Panc1 (cell line): ENCODE measurements at regions not wholly inside any gene's neighbourhood (a gene's known extent, or its start where the extent isn't known, plus 50 kb on each side); places are given as distances from the start of the nearest gene placed in this dataset.

Source experiments
- ATAC-seq: fragments of 200-7000 bp; cut with Tn5 transposase; 2 replicates; pipeline ENCODE4 v1.9.1; 2020; ENCODE audit warnings: mild to moderate bottlenecking, moderate library complexity
- BruUV-seq: library from RNA; stranded (reverse); fragments of 400-500 nt; replicated peaks from 2 replicates; lab custom pipeline; 2021; lab: Mats Ljungman, UMichigan
- CTCF ChIA-PET: fragments of 300-600 bp; sonication (Branson Sonifier 250); formaldehyde crosslinking; loops from one replicate; lab custom pipeline; 2022; ENCODE audit warnings: antibody characterized with exemption; lab: Charles Lee
- POLR2A ChIA-PET: fragments of 300-600 bp; sonication (Branson Sonifier 250); formaldehyde crosslinking; loops from one replicate; lab custom pipeline; 2022; ENCODE audit warnings: antibody characterized with exemption; lab: Charles Lee
- DNase-seq: peaks from one replicate; pipeline ENCODE4 v3.0.0-alpha.2; 2010; ENCODE audit warnings: low read depth, low spot score
- H3K27ac ChIP-seq: 2 replicates; pipeline ENCODE4 v1.5.1; 2011; ENCODE audit warnings: mild to moderate bottlenecking, low read length, inconsistent platforms
- H3K27me3 ChIP-seq: fragments of 200-500 bp; sonication (Bioruptor generic); 2 replicates; pipeline ENCODE4 v1.6.0; 2014; ENCODE audit warnings: low read length, inconsistent platforms; ENCODE audit not compliant: control insufficient read depth, insufficient read depth
- H3K36me3 ChIP-seq: fragments of 200-500 bp; sonication (Bioruptor generic); 2 replicates; pipeline ENCODE4 v1.5.1; 2014; ENCODE audit warnings: inconsistent platforms, mild to moderate bottlenecking, low read length, moderate library complexity; ENCODE audit not compliant: control insufficient read depth, insufficient read depth
- H3K4me1 ChIP-seq: 2 replicates; pipeline ENCODE4 v1.5.1; 2011; ENCODE audit warnings: inconsistent platforms, mild to moderate bottlenecking, low read length, moderate library complexity; ENCODE audit not compliant: control insufficient read depth, insufficient read depth
- H3K4me3 ChIP-seq, 2 experiments: 2 replicates each; pipeline ENCODE4 v1.5.1; 2011 to 2012; ENCODE audit warnings: low read depth in 2 of 2, low read length in 2 of 2, mild to moderate bottlenecking in 2 of 2, inconsistent platforms in 1 of 2, moderate library complexity in 1 of 2
- H3K9me3 ChIP-seq: fragments of 200-500 bp; sonication (Bioruptor generic); 2 replicates; pipeline ENCODE4 v1.5.1; 2014; ENCODE audit warnings: low read depth, mild to moderate bottlenecking, inconsistent platforms, low read length, moderate library complexity; ENCODE audit not compliant: control insufficient read depth, insufficient read depth
- CTCF ChIP-seq: fragments of 450-650 bp; IDR thresholded peaks from 2 replicates; pipeline ENCODE4 v1.5.1; 2017; ENCODE audit warnings: mild to moderate bottlenecking
- POLR2AphosphoS5 ChIP-seq: IDR thresholded peaks from 2 replicates; pipeline ENCODE4 v1.6.1; 2012; ENCODE audit warnings: mild to moderate bottlenecking, low read depth, low read length, moderate library complexity
- REST ChIP-seq, 2 experiments: IDR thresholded peaks; 2 replicates each; pipeline ENCODE4 v1.6.1; 2011 to 2012; ENCODE audit warnings: low read depth in 2 of 2, control low read depth in 1 of 2, low read length in 1 of 2, mild to moderate bottlenecking in 1 of 2, moderate library complexity in 1 of 2; ENCODE audit not compliant: insufficient read depth in 1 of 2
- SIN3A ChIP-seq: IDR thresholded peaks from 2 replicates; pipeline ENCODE4 v1.6.1; 2012; ENCODE audit warnings: low read depth, mild to moderate bottlenecking, low read length, moderate library complexity, borderline replicate concordance; ENCODE audit not compliant: insufficient read depth
- TCF7L2 ChIP-seq: IDR thresholded peaks from 2 replicates; pipeline ENCODE4 v1.6.1; 2011; ENCODE audit warnings: mild to moderate bottlenecking, low read depth, low read length, inconsistent platforms
- in situ Hi-C: cut with HindIII; loops from 2 replicates; pipeline ENCODE4 v1.10.0; 2016; ENCODE audit warnings: low sequenced_read_pairs, low pct_unique_long_range_greater_than_20kb
- intact Hi-C: fragments of 100-400 bp; cut with micrococcal nuclease; formaldehyde crosslinking; loops from one replicate; pipeline ENCODE4 v1.10.0; 2022; ENCODE audit not compliant: unreplicated experiment

GRCh38 chr5:12071455-12071854 lies 167.2 kb upstream of the CTNND2 start:
- H3K9me3 ChIP-seq, result no peaks in the 10 kb centered on the region
- no peak for DNase-seq
- no peak overlapping the region for H3K27ac ChIP-seq
- CTCF ChIA-PET, result no interaction called here
- H3K4me3 ChIP-seq, result no peak overlapping the region
- in situ Hi-C loops, result no loop called here
- intact Hi-C loops, result no loop called here
- ATAC-seq, result no peak
- H3K36me3 ChIP-seq, result no peaks in the 10 kb centered on the region
- no peaks in the 10 kb centered on the region for H3K27me3 ChIP-seq
- H3K4me1 ChIP-seq, result no peaks in the 10 kb centered on the region
- TF ChIP-seq TCF7L2 (no peak), SIN3A (no peak), POLR2AphosphoS5 (no peak), REST (IDR thresholded peaks at IDR 0.05; ENCODE audit: insufficient read depth in 1 of 2, low read depth in 2 of 2, low read length in 1 of 2) (no peak), CTCF (no peak)
- POLR2A ChIA-PET, result no interaction called here
- no TSS peak for BruUV-seq

GRCh38 chr5:12023614-12024241 lies 119.5 kb upstream of the CTNND2 start:
- intact Hi-C loops, result loop anchor here (5.0 kb wide), 2 partner anchors 756 to 1326 kb away; no protein-coding TSS in a partner anchor
- Histone ChIP-seq H3K27ac (no peak overlapping the region), H3K27me3 (no peaks in the 10 kb centered on the region), H3K4me1 (no peaks in the 10 kb centered on the region), H3K4me3 (no peak overlapping the region), H3K36me3 (no peaks in the 10 kb centered on the region), H3K9me3 (no peaks in the 10 kb centered on the region)
- TF ChIP-seq SIN3A (no peak), CTCF (peak; percentile 68; the same call in 1 of the 2 replicates)
- no peak for ATAC-seq
- in situ Hi-C loops, result no loop called here
- ChIA-PET POLR2A (no interaction called here), CTCF (interaction anchor here (0.5 kb wide), 1 partner anchor 647 kb away, joined by 3 read pairs; no protein-coding TSS in a partner anchor)
- DNase-seq, result peak; percentile 28
- BruUV-seq, result no TSS peak
